Upper lobe of left lung (tissue), 6 donors: ENCODE measurements at regions not wholly inside any gene's neighbourhood (a gene's known extent, or its start where the extent isn't known, plus 50 kb on each side); places are given as distances from the start of the nearest gene placed in this dataset.

ENCODE experiments used
- ATAC-seq, 2 donors: fragments of 200-7000 bp; cut with Tn5 transposase; one replicate each; pipeline ENCODE4 v1.9.1; 2022; ENCODE audit warnings: mild to moderate bottlenecking in 2 of 2, moderate library complexity in 2 of 2; ENCODE audit not compliant: low FRiP score in 2 of 2
- DNase-seq, 2 donors: peaks; one replicate each; pipeline ENCODE4 v3.0.0-alpha.2; 2019 to 2020
- H3K27ac ChIP-seq, 4 donors: fragments of 200-600 bp; sonication (generic); one replicate each; pipeline ENCODE4 v1.5.1; 2016 to 2019
- H3K27me3 ChIP-seq, 4 donors: fragments of 200-600 bp; sonication (generic); one replicate each; pipeline ENCODE4 v1.5.1; 2017 to 2019
- H3K36me3 ChIP-seq, 4 donors: fragments of 200-600 bp; sonication (generic); one replicate each; pipeline ENCODE4 v1.5.1; 2016 to 2019
- H3K4me1 ChIP-seq, 4 donors: fragments of 200-600 bp; sonication (generic); one replicate each; pipeline ENCODE4 v1.5.1; 2018 to 2019
- H3K4me3 ChIP-seq, 4 donors: fragments of 200-600 bp; sonication (generic); one replicate each; pipeline ENCODE4 v1.5.1; 2017 to 2019; ENCODE audit warnings: mild to moderate bottlenecking in 2 of 4, moderate library complexity in 1 of 4
- H3K9me3 ChIP-seq, 4 donors: fragments of 200-600 bp; sonication (generic); one replicate each; pipeline ENCODE4 v1.5.1; 2018 to 2019
- CTCF ChIP-seq, 6 experiments: fragments of 450-650 bp in 4 of 6; fragments of 200-600 bp in 2 of 6; sonication (generic) in 2 of 6; IDR thresholded peaks; one replicate each; pipeline ENCODE4 v1.5.1; 2016 to 2019; ENCODE audit warnings: antibody characterized with exemption in 6 of 6
- EP300 ChIP-seq, 4 donors: sonication (generic); formaldehyde crosslinking; IDR thresholded peaks; one replicate each; pipeline ENCODE4 v1.5.1; 2017; ENCODE audit warnings: antibody characterized with exemption in 4 of 4, control low read depth in 2 of 4
- POLR2A ChIP-seq, 4 donors: fragments of 450-650 bp; IDR thresholded peaks; one replicate each; pipeline ENCODE4 v1.5.1; 2016 to 2017; ENCODE audit warnings: antibody characterized with exemption in 4 of 4, mild to moderate bottlenecking in 2 of 4
- POLR2AphosphoS5 ChIP-seq, 2 donors: sonication (generic); formaldehyde crosslinking; IDR thresholded peaks; one replicate each; pipeline ENCODE4 v1.5.1; 2017; ENCODE audit warnings: antibody characterized with exemption in 2 of 2
- WGBS, 2 donors: methylation state at CpG; one replicate each; pipeline ENCODE4 v1.1.5; 2017 to 2018; 5-methylcytosine and 5-hydroxymethylcytosine counted together
- donor health status: DM: no; HTN: no; CAD: no; lungs with moderate emphysema.
- donor health status: DM: no; HTN: yes; CAD: no; lungs with severe emphysema.

- Histone ChIP-seq H3K36me3 (no peaks in the 10 kb centered on the region), H3K27me3 (no peaks in the 10 kb centered on the region), H3K4me1 (peaks cover 26 to 28% (median 27%) of the 10 kb centered on the region in 4 donors), H3K9me3 (no peaks in the 10 kb centered on the region), H3K4me3 (no peak overlapping the region), H3K27ac (peak overlapping the region; percentile 90 to 100 (median 97))
- TF ChIP-seq POLR2A (IDR thresholded peaks at IDR 0.05) (no peak), POLR2AphosphoS5 (IDR thresholded peaks at IDR 0.05) (no peak), CTCF (IDR thresholded peaks at IDR 0.05) (no peak), EP300 (IDR thresholded peaks at IDR 0.05) (no peak)
- no peak for ATAC-seq
- no peak for DNase-seq
- 60 to 61% methylated on average over 3 of the region's 3 CpGs for WGBS, 2 donors
These were observed 258.8 kb upstream of the STARD13 start for GRCh38 chr13:33544308-33544707.

GRCh38 chr13:33545492-33545891 is 259.9 kb upstream of the STARD13 start:
- 93 to 95% methylated on average over 3 of the region's 3 CpGs for WGBS, 2 donors
- peak overlapping the region in 1 of 4 donors; percentile 90 for H3K27ac ChIP-seq
- no peak for ATAC-seq
- no peaks in the 10 kb centered on the region for H3K36me3 ChIP-seq
- no peaks in the 10 kb centered on the region for H3K27me3 ChIP-seq
- peaks cover 26 to 27% (median 27%) of the 10 kb centered on the region in 4 donors for H3K4me1 ChIP-seq
- no peaks in the 10 kb centered on the region for H3K9me3 ChIP-seq
- no peak for DNase-seq
- no peak overlapping the region for H3K4me3 ChIP-seq
- TF ChIP-seq POLR2AphosphoS5 (IDR thresholded peaks at IDR 0.05) (no peak), POLR2A (IDR thresholded peaks at IDR 0.05) (no peak), EP300 (IDR thresholded peaks at IDR 0.05) (no peak), CTCF (IDR thresholded peaks at IDR 0.05) (no peak)

GRCh38 chr13:33547035-33547434 is 261.5 kb upstream of the STARD13 start:
- peaks cover 13 to 15% (median 15%) of the 10 kb centered on the region in 4 donors for H3K4me1 ChIP-seq
- no peak overlapping the region for H3K4me3 ChIP-seq
- no peaks in the 10 kb centered on the region for H3K9me3 ChIP-seq
- DNase-seq (no peak), ATAC-seq (no peak)
- H3K27me3 ChIP-seq, result no peaks in the 10 kb centered on the region
- no peaks in the 10 kb centered on the region for H3K36me3 ChIP-seq
- H3K27ac ChIP-seq, result no peak overlapping the region
- WGBS, 2 donors, result 43 to 44% methylated on average over 1 of the region's 1 CpG
- no peak for TF ChIP-seq POLR2A (IDR thresholded peaks at IDR 0.05)
- TF ChIP-seq EP300 (IDR thresholded peaks at IDR 0.05), result no peak
- no peak for TF ChIP-seq POLR2AphosphoS5 (IDR thresholded peaks at IDR 0.05)
- no peak for TF ChIP-seq CTCF (IDR thresholded peaks at IDR 0.05)

GRCh38 chr13:33548069-33548468 is 262.5 kb upstream of the STARD13 start:
- ATAC-seq, result peak in 1 of 2 donors; percentile 29

More at GRCh38 chr13:33548069-33548468, 262.5 kb upstream of the STARD13 start:
- Histone ChIP-seq H3K27me3 (no peaks in the 10 kb centered on the region), H3K27ac (no peak overlapping the region), H3K4me3 (no peak overlapping the region), H3K36me3 (no peaks in the 10 kb centered on the region), H3K4me1 (peaks cover 13 to 15% (median 14%) of the 10 kb centered on the region in 4 donors), H3K9me3 (no peaks in the 10 kb centered on the region)
- TF ChIP-seq POLR2A (IDR thresholded peaks at IDR 0.05) (no peak), CTCF (IDR thresholded peaks at IDR 0.05) (no peak), POLR2AphosphoS5 (IDR thresholded peaks at IDR 0.05) (no peak), EP300 (IDR thresholded peaks at IDR 0.05) (no peak)
- DNase-seq, result no peak
